ENCODE measurements at regions not wholly inside any gene's neighbourhood (a gene's known extent, or its start where the extent isn't known, plus 50 kb on each side); places are given as distances from the start of the nearest gene placed in this dataset.

DNA sequence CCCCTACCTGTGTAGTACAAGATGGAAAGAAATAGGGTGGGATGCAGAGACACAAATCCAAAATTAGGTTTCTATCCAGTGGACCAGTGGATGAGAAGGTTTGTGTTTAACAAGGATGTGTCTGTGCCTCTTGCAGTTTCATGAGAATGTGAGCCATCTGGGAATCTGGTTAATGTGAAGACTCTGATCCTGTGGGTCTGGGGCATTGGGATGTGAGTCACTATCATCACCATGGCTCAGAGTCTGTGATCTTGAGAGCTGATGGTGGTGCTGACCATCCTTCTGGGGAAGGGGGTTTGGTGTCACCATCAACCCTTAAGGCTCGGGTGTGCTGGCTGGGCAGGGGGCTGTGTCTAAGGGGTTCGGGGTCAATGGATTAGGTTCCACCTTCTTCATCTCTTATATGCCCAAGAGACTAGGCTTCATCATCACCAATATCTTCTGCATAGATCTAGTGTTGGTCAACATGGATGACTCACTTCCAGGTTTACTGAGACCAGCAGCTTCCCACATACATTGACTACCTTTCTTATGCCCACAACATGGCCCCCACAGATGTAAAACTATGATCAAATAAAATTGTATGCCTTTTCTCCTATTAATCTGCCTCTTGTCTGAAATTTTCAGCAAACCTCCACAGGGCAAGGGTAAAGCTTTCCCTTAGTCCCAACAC lies 65.7 kb upstream of the MID1 start:
- TF ChIP-seq, protein P1, sequence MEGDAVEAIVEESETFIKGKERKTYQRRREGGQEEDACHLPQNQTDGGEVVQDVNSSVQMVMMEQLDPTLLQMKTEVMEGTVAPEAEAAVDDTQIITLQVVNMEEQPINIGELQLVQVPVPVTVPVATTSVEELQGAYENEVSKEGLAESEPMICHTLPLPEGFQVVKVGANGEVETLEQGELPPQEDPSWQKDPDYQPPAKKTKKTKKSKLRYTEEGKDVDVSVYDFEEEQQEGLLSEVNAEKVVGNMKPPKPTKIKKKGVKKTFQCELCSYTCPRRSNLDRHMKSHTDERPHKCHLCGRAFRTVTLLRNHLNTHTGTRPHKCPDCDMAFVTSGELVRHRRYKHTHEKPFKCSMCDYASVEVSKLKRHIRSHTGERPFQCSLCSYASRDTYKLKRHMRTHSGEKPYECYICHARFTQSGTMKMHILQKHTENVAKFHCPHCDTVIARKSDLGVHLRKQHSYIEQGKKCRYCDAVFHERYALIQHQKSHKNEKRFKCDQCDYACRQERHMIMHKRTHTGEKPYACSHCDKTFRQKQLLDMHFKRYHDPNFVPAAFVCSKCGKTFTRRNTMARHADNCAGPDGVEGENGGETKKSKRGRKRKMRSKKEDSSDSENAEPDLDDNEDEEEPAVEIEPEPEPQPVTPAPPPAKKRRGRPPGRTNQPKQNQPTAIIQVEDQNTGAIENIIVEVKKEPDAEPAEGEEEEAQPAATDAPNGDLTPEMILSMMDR (IDR thresholded peaks at IDR 0.05 in 8 of 11, conservative IDR thresholded peaks at IDR 0.05 in 3 of 11), result no peak
- no peak for TF ChIP-seq POLR2A (IDR thresholded peaks at IDR 0.05)
- no peak for TF ChIP-seq POLR2AphosphoS5 (IDR thresholded peaks at IDR 0.05)

Measured in spleen (tissue), 7 donors.